IMR-90 (cell line): ENCODE measurements at regions not wholly inside any gene's neighbourhood (a gene's known extent, or its start where the extent isn't known, plus 50 kb on each side); places are given as distances from the start of the nearest gene placed in this dataset.

Experiments used
- ATAC-seq: fragments of 200-7000 bp; cut with Tn5 transposase; 2 replicates; pipeline ENCODE4 v1.9.1; 2020; ENCODE audit warnings: low read depth, mild to moderate bottlenecking, moderate library complexity
- BruUV-seq: library from RNA; stranded (reverse); fragments of 400-500 nt; replicated peaks from 2 replicates; lab custom pipeline; 2021; lab: Mats Ljungman, UMichigan
- CTCF ChIA-PET: fragments of 300-600 bp; formaldehyde crosslinking; extraction: SDS; loops from one replicate; lab custom pipeline; 2021; ENCODE audit warnings: antibody characterized with exemption; lab: Yijun Ruan, JAX
- POLR2A ChIA-PET: fragments of 300-600 bp; sonication (Branson Sonifier 250); formaldehyde crosslinking; loops from one replicate; lab custom pipeline; 2022; ENCODE audit warnings: antibody characterized with exemption; ENCODE audit not compliant: unreplicated experiment; lab: Charles Lee
- DNase-seq: peaks from one replicate; pipeline ENCODE4 v3.0.0; 2013
- H2AFZ ChIP-seq: replicated peaks from 2 replicates; pipeline ENCODE3; 2013; ENCODE audit warnings: low read length, mild to moderate bottlenecking; ENCODE audit not compliant: poor library complexity
- H2AK5ac ChIP-seq: 2 replicates; pipeline ENCODE4 v1.6.1; 2013; ENCODE audit warnings: low read depth, low read length, inconsistent platforms
- H2AK9ac ChIP-seq: replicated peaks from 2 replicates; pipeline ENCODE3; 2013; ENCODE audit warnings: mild to moderate bottlenecking, low read depth, low read length, moderate library complexity; ENCODE audit not compliant: poor library complexity
- H2BK120ac ChIP-seq: 2 replicates; pipeline ENCODE4 v1.6.1; 2013; ENCODE audit warnings: low read depth, low read length, inconsistent platforms
- H2BK15ac ChIP-seq: 3 replicates; pipeline ENCODE4 v1.6.1; 2013; ENCODE audit warnings: low read depth, low read length, inconsistent platforms
- H2BK20ac ChIP-seq: 2 replicates; pipeline ENCODE4 v1.6.1; 2013; ENCODE audit warnings: low read depth, mild to moderate bottlenecking, inconsistent platforms, low read length, moderate library complexity
- H2BK5ac ChIP-seq: 2 replicates; pipeline ENCODE4 v1.6.1; 2013; ENCODE audit warnings: mild to moderate bottlenecking, low read depth, low read length, inconsistent platforms; ENCODE audit not compliant: poor library complexity, severe bottlenecking
- H3K14ac ChIP-seq: replicated peaks from 2 replicates; pipeline ENCODE4 v1.6.1; 2013; ENCODE audit warnings: low read depth, low read length, inconsistent platforms
- H3K18ac ChIP-seq: 2 replicates; pipeline ENCODE4 v1.6.1; 2013; ENCODE audit warnings: low read depth, low read length, control low read depth
- H3K23ac ChIP-seq: 2 replicates; pipeline ENCODE4 v1.6.1; 2013; ENCODE audit warnings: low read depth, low read length, inconsistent platforms
- H3K27ac ChIP-seq: 2 replicates; pipeline ENCODE4 v1.5.1; 2013; ENCODE audit warnings: mild to moderate bottlenecking, control low read depth, low read length; ENCODE audit not compliant: insufficient read depth
- H3K27me3 ChIP-seq: 2 replicates; pipeline ENCODE4 v1.6.1; 2013; ENCODE audit warnings: low read length; ENCODE audit not compliant: control insufficient read depth, insufficient read depth
- H3K36me3 ChIP-seq: 2 replicates; pipeline ENCODE4 v1.6.1; 2013; ENCODE audit warnings: low read length, mixed read lengths; ENCODE audit not compliant: control insufficient read depth, insufficient read depth
- H3K4ac ChIP-seq: 2 replicates; pipeline ENCODE4 v1.6.1; 2013; ENCODE audit warnings: low read depth, low read length, inconsistent platforms
- H3K4me1 ChIP-seq: 2 replicates; pipeline ENCODE4 v1.6.1; 2013; ENCODE audit warnings: low read length, mixed read lengths; ENCODE audit not compliant: control insufficient read depth, insufficient read depth
- H3K4me2 ChIP-seq: 2 replicates; pipeline ENCODE4 v1.6.1; 2013; ENCODE audit warnings: low read depth, mild to moderate bottlenecking, control low read depth, low read length, moderate library complexity
- H3K4me3 ChIP-seq: 2 replicates; pipeline ENCODE4 v1.5.1; 2013; ENCODE audit warnings: low read depth, mild to moderate bottlenecking, control low read depth, low read length, moderate library complexity; ENCODE audit not compliant: insufficient read depth
- H3K56ac ChIP-seq: 2 replicates; pipeline ENCODE4 v1.6.1; 2013; ENCODE audit warnings: low read length, inconsistent platforms; ENCODE audit not compliant: insufficient read depth; ENCODE audit errors: extremely low read depth
- H3K79me1 ChIP-seq, 2 experiments: 2 replicates each; pipeline ENCODE4 v1.6.1; 2013; ENCODE audit warnings: low read length in 2 of 2, inconsistent platforms in 1 of 2, low read depth in 1 of 2
- H3K9ac ChIP-seq: 2 replicates; pipeline ENCODE4 v1.6.1; 2013; ENCODE audit warnings: low read depth, low read length, control low read depth
- H3K9me1 ChIP-seq: 2 replicates; pipeline ENCODE4 v1.6.1; 2013; ENCODE audit warnings: low read length, inconsistent platforms; ENCODE audit not compliant: insufficient read depth
- H3K9me3 ChIP-seq: 2 replicates; pipeline ENCODE4 v1.6.1; 2013; ENCODE audit warnings: low read length; ENCODE audit not compliant: control insufficient read depth, insufficient read depth
- H4K20me1 ChIP-seq: 2 replicates; pipeline ENCODE4 v1.6.1; 2013; ENCODE audit warnings: low read length, inconsistent platforms; ENCODE audit not compliant: insufficient read depth
- H4K5ac ChIP-seq: 2 replicates; pipeline ENCODE4 v1.6.1; 2013; ENCODE audit warnings: mild to moderate bottlenecking, low read depth, low read length, control low read depth
- H4K8ac ChIP-seq, 2 experiments: 2 replicates each; pipeline ENCODE4 v1.6.1; 2013; ENCODE audit warnings: low read depth in 2 of 2, low read length in 2 of 2, control low read depth in 1 of 2, inconsistent platforms in 1 of 2
- H4K91ac ChIP-seq: 2 replicates; pipeline ENCODE4 v1.6.1; 2013; ENCODE audit warnings: low read depth, low read length, inconsistent platforms; ENCODE audit not compliant: insufficient read depth
- MAZ ChIP-seq: IDR thresholded peaks from 2 replicates; pipeline ENCODE4 v1.6.1; 2012; ENCODE audit warnings: low read depth, mild to moderate bottlenecking, low read length, improper control_type of control experiment, moderate library complexity, borderline replicate concordance
- MXI1 ChIP-seq: IDR thresholded peaks from 2 replicates; pipeline ENCODE4 v1.6.1; 2012; ENCODE audit warnings: low read depth, mild to moderate bottlenecking, low read length, moderate library complexity, borderline replicate concordance
- RCOR1 ChIP-seq: IDR thresholded peaks from 2 replicates; pipeline ENCODE4 v1.6.1; 2012; ENCODE audit warnings: mild to moderate bottlenecking, low read length, improper control_type of control experiment; ENCODE audit not compliant: insufficient replicate concordance
- RFX5 ChIP-seq: IDR thresholded peaks from 2 replicates; pipeline ENCODE4 v1.8.0; 2012; ENCODE audit warnings: low read depth, mild to moderate bottlenecking, low read length, moderate library complexity
- SMC3 ChIP-seq: fragments of 150-350 bp; IDR thresholded peaks from 2 replicates; pipeline ENCODE4 v1.6.1; 2016; ENCODE audit warnings: low read depth, mild to moderate bottlenecking, antibody characterized with exemption, low read length, moderate library complexity
- WGBS, 2 experiments: methylation state at CpG; one replicate each; pipeline versions ENCODE4 v1.1.5 to v1.1.7; 2013; ENCODE audit warnings: missing lambda C conversion rate in 2 of 2; ENCODE audit not compliant: insufficient read length in 1 of 2; ENCODE audit errors: extremely low coverage in 2 of 2; 5-methylcytosine and 5-hydroxymethylcytosine counted together
- dilution Hi-C: fragments of 300-500 bp; cut with HindIII; formaldehyde crosslinking; loops from one replicate; pipeline ENCODE4 v1.14.3; 2018; ENCODE audit warnings: low sequenced_read_pairs; ENCODE audit not compliant: unreplicated experiment
- in situ Hi-C: fragments of 300-500 bp; cut with MboI; formaldehyde crosslinking; loops from 3 replicates; pipeline ENCODE4 v1.14.3; 2019; ENCODE audit warnings: low sequenced_read_pairs, inconsistent platforms, mixed read lengths
- intact Hi-C: fragments of 100-400 bp; cut with micrococcal nuclease; formaldehyde crosslinking; loops from 2 replicates; pipeline ENCODE4 v1.10.0; 2022

- intact Hi-C loops (no loop called here), dilution Hi-C loops (no loop called here), in situ Hi-C loops (loop anchor here (25.0 kb wide), 1 partner anchor 313 kb away; no protein-coding TSS in a partner anchor)
- ChIA-PET POLR2A (no interaction called here), CTCF (interaction anchor here (0.7 to 1.2 kb wide), 2 partner anchors 150 to 279 kb away, joined by 3 read pairs; no protein-coding TSS in a partner anchor)
- Histone ChIP-seq H4K5ac (no peak overlapping the region), H3K36me3 (no peaks in the 10 kb centered on the region), H4K91ac (no peak overlapping the region), H3K18ac (no peak overlapping the region), H4K20me1 (no peaks in the 10 kb centered on the region), H3K14ac (no peak overlapping the region), H2AK9ac (no peak overlapping the region), H2AK5ac (no peak overlapping the region), H3K4me1 (no peaks in the 10 kb centered on the region), H3K79me1 (no peaks in the 10 kb centered on the region), H3K56ac (no peak overlapping the region), H2BK20ac (no peak overlapping the region), H3K4me3 (no peak overlapping the region), H3K4me2 (no peak overlapping the region), H3K9me1 (no peaks in the 10 kb centered on the region), H4K8ac (no peak overlapping the region), H3K23ac (no peak overlapping the region), H3K4ac (no peak overlapping the region), H3K27me3 (no peaks in the 10 kb centered on the region), H3K9ac (no peak overlapping the region), H2BK15ac (no peak overlapping the region), H2BK120ac (no peak overlapping the region), H3K9me3 (no peaks in the 10 kb centered on the region), H3K27ac (no peak overlapping the region), H2BK5ac (no peak overlapping the region), H2AFZ (no peak overlapping the region)
- TF ChIP-seq RCOR1 (no peak), MXI1 (no peak), MAZ (no peak), RFX5 (no peak), SMC3 (no peak)
- ATAC-seq: no peak
- no CpG with 5 or more reads among the region's 3 CpGs for WGBS, 2 experiments
- no peak for DNase-seq
- no TSS peak for BruUV-seq
These were observed 86.5 kb downstream of the IGLL5 start for GRCh38 chr22:22974156-22974555.
